HEK293T (cell line): ENCODE measurements at regions not wholly inside any gene's neighbourhood (a gene's known extent, or its start where the extent isn't known, plus 50 kb on each side); places are given as distances from the start of the nearest gene placed in this dataset.

Experiments
- ELF4 ChIP-seq: fragments of 450-650 bp; IDR thresholded peaks from 2 replicates; pipeline ENCODE4 v1.6.1; 2017; ENCODE audit warnings: antibody characterized with exemption
- FOXM1 ChIP-seq: fragments of 450-650 bp; IDR thresholded peaks from 2 replicates; pipeline ENCODE4 v1.6.1; 2017; ENCODE audit warnings: mild to moderate bottlenecking, borderline replicate concordance
- LEF1 ChIP-seq: fragments of 450-650 bp; IDR thresholded peaks from 2 replicates; pipeline ENCODE4 v1.6.1; 2017; ENCODE audit warnings: mild to moderate bottlenecking, borderline replicate concordance
- NFRKB ChIP-seq: fragments of 450-650 bp; IDR thresholded peaks from 2 replicates; pipeline ENCODE4 v1.6.1; 2016; ENCODE audit warnings: mild to moderate bottlenecking, moderate library complexity
- SP1 ChIP-seq: fragments of 450-650 bp; IDR thresholded peaks from 2 replicates; pipeline ENCODE4 v1.6.1; 2017

DNA sequence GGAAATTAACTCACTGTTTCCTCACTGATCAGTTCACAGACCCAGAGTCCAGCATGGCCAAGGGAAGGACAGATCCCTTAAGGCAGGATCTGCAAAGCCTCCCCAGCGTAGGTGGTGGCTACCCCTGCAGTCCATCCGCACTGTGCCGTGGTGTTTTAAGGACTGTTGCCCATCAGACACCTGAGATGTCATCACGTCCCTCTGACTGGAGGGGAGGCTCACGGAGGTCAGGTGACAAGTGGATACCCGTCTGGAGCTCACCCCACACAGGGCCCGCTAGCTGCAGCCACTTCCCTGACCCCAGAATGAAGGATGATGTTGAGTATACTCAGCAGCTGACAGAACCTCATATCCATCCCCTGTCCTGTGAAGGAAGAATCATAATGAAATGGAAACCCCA lies 161.8 kb upstream of the GGTLC1 start:
- no peak for TF ChIP-seq ELF4
- no peak for TF ChIP-seq NFRKB
- no peak for TF ChIP-seq SP1
- no peak for TF ChIP-seq LEF1
- TF ChIP-seq FOXM1, result no peak
